ENCODE measurements at regions not wholly inside any gene's neighbourhood (a gene's known extent, or its start where the extent isn't known, plus 50 kb on each side); places are given as distances from the start of the nearest gene placed in this dataset.

DNA sequence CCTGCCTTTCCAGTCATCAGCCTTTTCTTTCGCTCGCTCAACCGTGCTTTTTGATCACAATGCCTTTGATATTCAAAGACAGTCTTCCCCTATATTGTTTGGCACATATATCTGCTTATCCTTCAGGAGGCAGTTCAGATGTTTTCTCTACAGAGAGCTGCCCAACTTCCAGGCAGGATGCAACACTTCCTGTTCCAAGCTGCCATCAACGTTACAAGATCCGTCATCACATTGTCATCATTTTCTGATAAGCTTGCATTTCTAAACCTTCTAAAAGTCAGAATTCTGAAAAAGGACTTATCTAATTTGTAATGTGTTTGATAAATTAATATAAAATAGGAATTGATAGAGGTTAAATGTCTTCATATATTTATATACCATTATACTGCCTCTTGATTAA is 574.2 kb downstream of the TBC1D4 start:
- no peak overlapping the region for H3K27ac Mint-ChIP-seq
- no peak overlapping the region for H3K4me3 Mint-ChIP-seq
- ATAC-seq (ENCODE audit: low read depth) (no peak), DNase-seq (ENCODE audit: low spot score in 2 of 2) (no peak)
- peaks cover 2% of the 10 kb centered on the region for H3K27me3 Mint-ChIP-seq
- H3K9me3 Mint-ChIP-seq, result no peaks in the 10 kb centered on the region
- no peaks in the 10 kb centered on the region for H3K36me3 Mint-ChIP-seq
- H3K4me1 Mint-ChIP-seq, result no peaks in the 10 kb centered on the region

DNA sequence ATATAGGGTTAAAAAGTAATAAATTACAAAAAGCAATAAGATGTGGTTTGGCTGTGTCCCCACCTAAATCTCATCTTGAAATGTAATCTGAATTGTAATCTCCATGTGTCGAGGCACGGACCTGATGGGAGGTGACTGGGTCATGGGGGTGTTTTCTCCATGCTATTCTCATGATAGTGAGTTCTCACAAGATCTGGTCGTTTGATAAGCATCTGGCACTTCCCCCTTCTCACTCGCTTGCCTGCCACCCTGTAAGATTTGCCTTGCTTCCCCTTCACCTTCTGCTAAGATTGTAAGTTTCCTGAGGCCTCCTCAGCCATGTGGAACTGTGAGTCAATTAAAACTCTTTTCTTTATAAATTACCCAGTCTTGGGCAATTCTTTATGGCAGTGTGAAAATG is 577.4 kb downstream of the TBC1D4 start:
- ATAC-seq (ENCODE audit: low read depth) (no peak), DNase-seq (ENCODE audit: low spot score in 2 of 2) (no peak)
- H3K27ac Mint-ChIP-seq, result peak overlapping the region; percentile 40
- H3K4me3 Mint-ChIP-seq, result no peak overlapping the region
- H3K4me1 Mint-ChIP-seq, result no peaks in the 10 kb centered on the region
- H3K27me3 Mint-ChIP-seq, result peaks cover 2% of the 10 kb centered on the region
- no peaks in the 10 kb centered on the region for H3K9me3 Mint-ChIP-seq
- no peaks in the 10 kb centered on the region for H3K36me3 Mint-ChIP-seq

DNA sequence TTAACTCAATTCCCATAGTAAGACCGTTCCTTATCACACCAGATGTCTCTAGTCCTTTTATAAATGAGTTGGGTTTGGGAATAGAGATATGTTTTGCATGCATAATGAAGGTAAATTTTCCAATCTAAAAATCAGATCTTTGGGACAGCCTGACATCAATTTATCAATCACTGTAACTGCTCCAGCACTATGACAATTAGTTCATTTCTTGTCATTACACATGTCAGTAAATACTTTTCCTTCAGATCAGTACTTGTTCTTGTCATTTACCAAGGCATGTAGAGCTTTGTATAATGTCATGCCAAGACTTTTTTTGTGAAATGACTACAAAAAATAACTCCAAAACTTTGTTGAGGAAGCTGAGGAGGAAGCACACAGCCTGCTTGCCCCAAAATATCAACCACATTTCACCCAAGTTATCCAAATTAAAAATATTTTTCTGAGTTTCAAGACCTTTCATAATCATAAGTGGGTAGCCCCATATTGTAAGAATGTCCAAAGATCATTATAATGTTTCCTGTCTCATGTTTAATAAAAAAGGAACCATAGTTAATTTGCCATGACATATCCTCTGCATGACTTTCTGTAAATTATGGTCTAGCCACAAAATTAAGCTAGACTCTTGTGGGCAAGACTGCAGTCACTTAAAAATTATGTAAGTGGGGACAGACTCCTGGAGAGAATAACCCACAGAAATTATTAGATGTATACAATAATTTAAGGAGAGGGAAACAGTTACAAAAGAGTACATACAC is 586.8 kb downstream of the TBC1D4 start:
- no peaks in the 10 kb centered on the region for H3K36me3 Mint-ChIP-seq
- peaks cover 1% of the 10 kb centered on the region for H3K27me3 Mint-ChIP-seq
- H3K27ac Mint-ChIP-seq, result no peak overlapping the region
- H3K4me1 Mint-ChIP-seq, result no peaks in the 10 kb centered on the region
- ATAC-seq (ENCODE audit: low read depth) (no peak), DNase-seq (ENCODE audit: low spot score in 2 of 2) (no peak)
- no peak overlapping the region for H3K4me3 Mint-ChIP-seq
- H3K9me3 Mint-ChIP-seq, result no peaks in the 10 kb centered on the region

DNA sequence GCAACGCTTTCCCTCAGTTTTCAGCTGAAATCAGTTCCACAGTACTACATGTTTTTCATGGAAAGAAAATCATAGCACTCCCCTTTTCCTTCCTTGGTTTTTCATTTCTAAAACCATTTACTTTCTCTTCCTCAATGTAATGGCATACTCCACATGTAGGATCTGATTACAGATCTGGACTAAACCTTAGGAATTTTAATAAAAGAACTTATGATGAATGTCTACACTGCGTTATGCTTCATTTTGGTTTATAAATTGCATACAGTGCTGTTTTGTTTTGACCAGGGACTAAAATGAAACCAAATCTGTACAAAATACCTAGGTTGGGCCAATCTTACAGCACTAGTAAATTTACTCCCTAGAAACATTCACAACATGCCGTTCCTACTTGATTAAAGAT is 589.9 kb downstream of the TBC1D4 start:
- Mint-ChIP-seq H3K27me3 (peaks cover 3% of the 10 kb centered on the region), H3K36me3 (no peaks in the 10 kb centered on the region), H3K4me1 (no peaks in the 10 kb centered on the region), H3K4me3 (no peak overlapping the region), H3K9me3 (no peaks in the 10 kb centered on the region), H3K27ac (no peak overlapping the region)
- DNase-seq (ENCODE audit: low spot score in 2 of 2) (no peak), ATAC-seq (ENCODE audit: low read depth) (no peak)

DNA sequence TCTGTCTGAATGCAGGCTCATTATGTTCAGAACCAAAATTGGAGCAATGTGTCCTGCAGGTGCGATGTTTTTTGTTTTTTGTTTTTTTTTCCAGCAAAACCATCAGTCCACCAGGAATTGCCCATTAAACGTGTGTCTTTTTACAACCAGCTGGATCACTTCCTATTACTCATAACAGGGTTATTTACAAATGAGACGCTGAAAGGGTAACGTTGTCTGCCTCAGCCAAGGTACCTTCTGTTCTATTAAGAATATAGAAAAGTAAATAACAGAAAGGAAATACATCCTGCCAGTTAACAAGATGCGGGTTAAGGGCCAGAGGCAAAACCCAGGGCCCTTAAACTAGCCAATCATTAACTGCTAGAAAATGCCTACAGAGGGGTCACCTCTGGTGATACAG is 590.4 kb downstream of the TBC1D4 start:
- H3K36me3 Mint-ChIP-seq, result no peaks in the 10 kb centered on the region
- H3K4me1 Mint-ChIP-seq, result no peaks in the 10 kb centered on the region
- DNase-seq (ENCODE audit: low spot score in 2 of 2), result no peak
- H3K27ac Mint-ChIP-seq, result no peak overlapping the region
- H3K4me3 Mint-ChIP-seq, result no peak overlapping the region
- ATAC-seq (ENCODE audit: low read depth), result no peak
- no peaks in the 10 kb centered on the region for H3K9me3 Mint-ChIP-seq
- H3K27me3 Mint-ChIP-seq, result peaks cover 3% of the 10 kb centered on the region

DNA sequence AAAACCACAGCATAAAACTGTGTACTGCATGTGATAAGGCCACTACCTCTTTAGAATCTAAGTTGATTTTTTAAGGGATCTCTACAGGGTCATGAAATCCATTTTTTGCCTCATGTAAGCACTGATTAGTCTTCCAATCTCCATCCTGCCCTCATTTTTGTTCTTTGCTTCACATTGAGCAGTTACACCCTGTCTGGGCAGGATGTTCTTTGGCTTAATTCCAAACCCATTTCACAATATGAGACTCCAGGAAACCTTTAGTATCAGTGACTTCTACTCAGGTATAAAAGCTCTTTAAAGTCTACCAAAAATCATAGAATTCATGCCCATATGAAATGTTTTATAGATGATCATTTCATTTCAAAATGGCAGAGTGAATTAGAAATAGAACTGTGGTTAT is 592.6 kb downstream of the TBC1D4 start:
- Mint-ChIP-seq H3K27me3 (peaks cover 3% of the 10 kb centered on the region), H3K4me3 (no peak overlapping the region), H3K9me3 (no peaks in the 10 kb centered on the region), H3K36me3 (no peaks in the 10 kb centered on the region), H3K4me1 (no peaks in the 10 kb centered on the region), H3K27ac (no peak overlapping the region)
- ATAC-seq (ENCODE audit: low read depth), result no peak
- no peak for DNase-seq (ENCODE audit: low spot score in 2 of 2)

DNA sequence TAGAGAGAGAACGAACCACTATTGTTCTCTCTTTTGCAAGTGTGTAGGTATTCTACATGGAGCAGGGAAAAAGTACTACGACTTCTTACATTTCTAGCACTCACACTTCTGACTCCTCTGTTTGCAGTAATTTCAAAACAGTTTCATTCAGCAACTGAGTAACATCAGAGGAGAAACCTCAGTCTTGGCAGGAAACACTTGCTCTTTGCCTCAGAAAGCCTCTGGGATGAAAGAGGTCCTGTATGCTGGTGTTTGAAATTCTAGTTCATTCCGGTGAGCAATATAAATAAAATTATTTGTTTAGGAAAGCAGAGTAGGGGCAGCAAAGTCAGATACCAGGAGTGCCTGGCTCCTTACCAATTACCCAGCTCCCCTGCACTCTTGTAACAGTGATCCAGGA is 595.5 kb downstream of the TBC1D4 start:
- DNase-seq (ENCODE audit: low spot score in 2 of 2) (no peak), ATAC-seq (ENCODE audit: low read depth) (no peak)
- Mint-ChIP-seq H3K27me3 (peaks cover 2% of the 10 kb centered on the region), H3K27ac (no peak overlapping the region), H3K4me3 (no peak overlapping the region), H3K4me1 (no peaks in the 10 kb centered on the region), H3K36me3 (no peaks in the 10 kb centered on the region), H3K9me3 (no peaks in the 10 kb centered on the region)

DNA sequence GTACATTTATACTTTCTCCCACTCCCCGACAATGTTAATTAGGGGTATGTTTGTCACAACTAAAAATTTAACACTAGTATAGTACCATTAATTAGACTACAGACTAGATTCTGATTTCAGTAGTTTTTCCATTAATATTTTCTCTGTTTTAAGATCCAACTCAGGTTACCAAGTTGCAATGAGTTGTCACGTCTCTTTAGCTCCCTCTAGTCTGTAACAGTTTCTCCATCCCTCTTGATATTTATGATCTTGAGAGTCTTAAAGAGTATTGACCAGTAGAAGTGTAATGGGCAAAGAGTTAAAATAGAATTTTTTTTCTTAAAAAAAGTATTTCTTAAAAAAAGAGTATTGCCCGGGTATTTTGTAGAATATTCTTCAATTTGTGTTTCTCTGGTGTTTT is 598.1 kb downstream of the TBC1D4 start:
- peaks cover 3% of the 10 kb centered on the region for H3K27me3 Mint-ChIP-seq
- no peaks in the 10 kb centered on the region for H3K4me1 Mint-ChIP-seq
- H3K36me3 Mint-ChIP-seq, result no peaks in the 10 kb centered on the region
- no peak overlapping the region for H3K27ac Mint-ChIP-seq
- peaks cover 1% of the 10 kb centered on the region for H3K9me3 Mint-ChIP-seq
- H3K4me3 Mint-ChIP-seq, result no peak overlapping the region
- DNase-seq (ENCODE audit: low spot score in 2 of 2), result no peak
- no peak for ATAC-seq (ENCODE audit: low read depth)

DNA sequence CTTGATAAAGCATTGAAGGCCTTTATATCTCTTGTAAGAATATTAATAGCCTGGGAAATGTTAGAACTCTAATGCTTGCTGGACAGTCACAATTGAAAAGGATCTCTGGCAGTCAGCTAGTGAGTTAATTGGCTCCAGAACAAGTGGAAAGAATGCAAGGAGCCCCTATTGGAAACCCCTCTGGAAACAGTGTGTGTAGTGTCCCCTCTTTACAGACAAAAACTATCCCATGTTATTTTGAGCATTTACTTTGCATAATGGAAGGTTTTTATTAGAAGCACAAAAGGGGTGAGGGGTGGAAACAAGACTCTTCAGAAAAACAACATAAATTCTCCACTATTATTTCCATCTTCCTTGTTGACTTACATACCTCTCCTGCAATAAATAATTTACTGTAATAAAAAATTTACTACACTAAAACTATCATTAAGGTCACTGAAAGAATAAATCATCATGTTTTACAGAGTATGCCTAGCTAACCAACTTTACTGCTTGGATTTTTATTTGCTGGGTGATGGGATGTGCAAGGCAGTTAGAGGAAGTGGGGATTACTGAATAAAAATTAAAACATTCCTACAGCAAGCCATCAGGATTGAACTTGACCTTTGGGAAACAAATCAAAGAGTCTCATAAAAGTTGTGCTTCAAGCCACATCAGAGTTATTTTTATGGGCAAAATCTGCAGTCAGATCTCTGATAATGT is 610.4 kb downstream of the TBC1D4 start:
- no peaks in the 10 kb centered on the region for H3K36me3 Mint-ChIP-seq
- ATAC-seq (ENCODE audit: low read depth) (no peak), DNase-seq (ENCODE audit: low spot score in 2 of 2) (no peak)
- no peaks in the 10 kb centered on the region for H3K4me1 Mint-ChIP-seq
- no peak overlapping the region for H3K27ac Mint-ChIP-seq
- no peak overlapping the region for H3K4me3 Mint-ChIP-seq
- H3K27me3 Mint-ChIP-seq, result no peaks in the 10 kb centered on the region
- H3K9me3 Mint-ChIP-seq, result peaks cover 3% of the 10 kb centered on the region

DNA sequence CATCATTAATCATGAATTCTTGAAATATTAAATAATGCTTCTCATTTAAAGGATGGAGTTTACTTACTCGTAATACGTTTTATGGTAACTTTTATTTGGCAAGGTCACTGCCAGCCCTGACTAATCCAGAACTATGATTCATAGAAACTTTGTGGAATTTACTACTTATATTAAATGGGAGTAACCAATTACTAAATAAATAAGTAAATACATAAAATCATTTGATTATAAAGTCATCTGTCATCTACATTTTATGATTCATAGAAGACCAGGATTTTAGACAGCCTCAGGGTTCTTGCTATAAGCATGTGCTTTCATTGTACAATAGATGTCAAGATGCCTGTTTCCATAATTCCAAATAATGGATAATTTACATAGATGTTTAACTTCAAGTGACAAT is 611.1 kb downstream of the TBC1D4 start:
- Mint-ChIP-seq H3K27ac (no peak overlapping the region), H3K27me3 (no peaks in the 10 kb centered on the region), H3K36me3 (no peaks in the 10 kb centered on the region), H3K4me3 (no peak overlapping the region), H3K4me1 (no peaks in the 10 kb centered on the region), H3K9me3 (peaks cover 3% of the 10 kb centered on the region)
- no peak for DNase-seq (ENCODE audit: low spot score in 2 of 2)
- ATAC-seq (ENCODE audit: low read depth), result no peak

DNA sequence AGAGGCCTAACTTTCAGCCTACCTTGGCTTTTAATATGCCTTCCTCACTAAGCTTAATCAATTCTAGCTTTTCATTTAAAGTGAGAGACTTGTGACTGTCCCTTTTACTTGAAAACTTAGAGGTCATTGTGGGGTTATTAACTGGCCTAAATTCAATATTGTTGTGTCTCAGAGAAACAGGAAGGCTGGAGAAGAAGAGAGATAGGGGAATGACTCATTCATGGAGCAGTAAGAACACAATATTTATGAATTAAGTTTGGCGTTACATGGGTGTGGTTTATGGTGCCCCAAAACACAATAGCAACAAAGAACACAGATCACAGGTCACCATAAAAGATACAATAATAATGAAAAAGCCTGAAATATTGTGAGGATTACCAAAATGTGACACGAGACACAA is 612.1 kb downstream of the TBC1D4 start:
- Mint-ChIP-seq H3K4me1 (no peaks in the 10 kb centered on the region), H3K36me3 (no peaks in the 10 kb centered on the region), H3K27me3 (no peaks in the 10 kb centered on the region)

DNA sequence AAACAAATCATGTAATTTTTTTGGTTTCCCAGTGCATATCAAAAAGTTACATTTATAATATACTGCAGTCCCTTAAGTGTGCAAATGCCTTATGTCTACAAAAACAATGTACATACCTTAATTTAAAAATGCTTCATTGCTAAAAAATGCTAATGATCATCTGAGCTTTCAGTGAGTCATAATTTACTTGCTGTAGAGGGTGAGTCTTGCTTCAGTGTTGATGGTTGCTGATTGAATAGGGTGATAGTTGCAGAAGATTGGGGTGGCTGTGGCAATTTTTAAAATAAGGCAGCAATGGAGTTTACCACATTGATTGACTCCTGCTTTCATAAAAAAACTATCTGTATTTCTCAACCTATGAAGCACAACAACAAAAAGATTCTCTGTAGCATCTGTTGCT is 613.9 kb downstream of the TBC1D4 start:
- Mint-ChIP-seq H3K27ac (no peak overlapping the region), H3K4me3 (no peak overlapping the region), H3K27me3 (no peaks in the 10 kb centered on the region), H3K4me1 (no peaks in the 10 kb centered on the region), H3K36me3 (no peaks in the 10 kb centered on the region), H3K9me3 (peaks cover 3% of the 10 kb centered on the region)
- no peak for DNase-seq (ENCODE audit: low spot score in 2 of 2)
- ATAC-seq (ENCODE audit: low read depth), result no peak

More for the DNA sequence above, 612.1 kb downstream of the TBC1D4 start:
- Mint-ChIP-seq H3K4me3 (no peak overlapping the region), H3K27ac (no peak overlapping the region), H3K9me3 (peaks cover 3% of the 10 kb centered on the region)
- DNase-seq (ENCODE audit: low spot score in 2 of 2) (no peak), ATAC-seq (ENCODE audit: low read depth) (no peak)

DNA sequence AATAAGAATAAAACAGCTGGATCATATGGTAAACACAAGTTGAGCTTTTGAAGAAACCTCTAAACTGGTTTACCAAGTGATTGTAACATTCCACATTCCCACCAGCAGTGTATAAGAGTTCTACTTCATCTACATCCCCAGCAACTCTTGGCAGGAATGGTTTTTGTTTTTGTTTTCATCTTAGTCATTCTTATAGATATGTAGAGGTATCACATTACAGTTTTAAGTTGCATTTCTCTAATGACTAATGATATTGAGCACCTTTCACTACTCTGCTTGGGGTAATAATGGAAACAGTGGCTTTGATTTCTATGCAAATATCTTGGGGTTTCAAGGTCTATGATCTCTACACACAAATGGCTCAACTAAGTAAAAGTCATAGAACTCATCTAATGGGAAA is 614.5 kb downstream of the TBC1D4 start:
- H3K27me3 Mint-ChIP-seq, result no peaks in the 10 kb centered on the region
- H3K4me1 Mint-ChIP-seq, result no peaks in the 10 kb centered on the region
- no peak for DNase-seq (ENCODE audit: low spot score in 2 of 2)
- ATAC-seq (ENCODE audit: low read depth), result no peak
- peaks cover 3% of the 10 kb centered on the region for H3K9me3 Mint-ChIP-seq
- H3K36me3 Mint-ChIP-seq, result no peaks in the 10 kb centered on the region
- H3K27ac Mint-ChIP-seq, result no peak overlapping the region
- H3K4me3 Mint-ChIP-seq, result no peak overlapping the region

DNA sequence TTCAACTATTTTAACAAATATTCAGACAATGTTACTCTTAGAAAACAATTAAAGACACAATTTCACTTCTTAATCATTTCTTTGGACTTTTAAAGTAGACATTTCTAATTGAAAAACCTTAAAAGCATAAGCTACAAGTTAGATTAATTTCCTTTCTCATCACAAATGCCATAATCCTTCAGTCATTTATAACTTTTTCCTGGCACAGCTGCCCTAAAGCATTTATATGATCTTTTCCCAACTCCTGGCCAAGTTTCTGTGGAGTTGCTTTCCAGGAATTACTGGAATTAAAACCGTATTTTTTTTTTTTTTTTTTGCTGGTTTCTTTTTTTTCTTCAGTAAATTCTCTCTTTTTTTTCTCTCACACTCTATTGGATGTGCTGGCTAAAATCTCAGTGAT is 615.9 kb downstream of the TBC1D4 start:
- Mint-ChIP-seq H3K4me1 (no peaks in the 10 kb centered on the region), H3K9me3 (peaks cover 3% of the 10 kb centered on the region), H3K27me3 (no peaks in the 10 kb centered on the region), H3K4me3 (no peak overlapping the region), H3K27ac (no peak overlapping the region), H3K36me3 (no peaks in the 10 kb centered on the region)
- DNase-seq (ENCODE audit: low spot score in 2 of 2) (no peak), ATAC-seq (ENCODE audit: low read depth) (no peak)

DNA sequence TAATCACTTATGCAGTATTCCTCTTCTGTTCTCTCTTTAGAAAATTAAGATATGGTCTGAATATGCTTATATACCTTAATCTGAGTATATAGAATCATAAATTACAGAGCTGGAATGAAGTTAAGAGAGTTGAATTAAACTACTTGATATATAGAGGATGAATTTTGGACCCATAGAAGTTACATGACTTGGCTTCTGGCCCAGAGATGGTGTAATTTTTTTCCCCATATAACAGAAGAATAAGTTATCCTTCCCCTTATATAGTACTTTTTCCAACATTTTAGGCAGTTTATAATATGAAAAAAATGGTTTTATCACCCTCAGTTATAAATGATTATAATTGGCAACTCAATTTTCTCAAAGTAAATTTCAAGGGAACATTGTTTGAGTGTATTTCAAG is 616.3 kb downstream of the TBC1D4 start:
- Mint-ChIP-seq H3K36me3 (no peaks in the 10 kb centered on the region), H3K9me3 (peaks cover 3% of the 10 kb centered on the region), H3K27me3 (no peaks in the 10 kb centered on the region), H3K4me1 (no peaks in the 10 kb centered on the region), H3K4me3 (no peak overlapping the region), H3K27ac (no peak overlapping the region)
- DNase-seq (ENCODE audit: low spot score in 2 of 2) (no peak), ATAC-seq (ENCODE audit: low read depth) (no peak)
